SKM-1 (cell line): ENCODE measurements at regions not wholly inside any gene's neighbourhood (a gene's known extent, or its start where the extent isn't known, plus 50 kb on each side); places are given as distances from the start of the nearest gene placed in this dataset.

ENCODE experiments used
- DNase-seq: peaks from one replicate; lab custom pipeline; 2025; ENCODE audit not compliant: unreplicated experiment; lab: John Stamatoyannopoulos, UW

- DNase-seq, result no peak
Observed at GRCh38 chr3:63042833-63043232, 167.6 kb upstream of the CADPS start.

- DNase-seq, result no peak
Observed at GRCh38 chr3:63043631-63044030, 168.4 kb upstream of the CADPS start.

GRCh38 chr3:63046152-63046551, 170.9 kb upstream of the CADPS start:
- no peak for DNase-seq

DNA sequence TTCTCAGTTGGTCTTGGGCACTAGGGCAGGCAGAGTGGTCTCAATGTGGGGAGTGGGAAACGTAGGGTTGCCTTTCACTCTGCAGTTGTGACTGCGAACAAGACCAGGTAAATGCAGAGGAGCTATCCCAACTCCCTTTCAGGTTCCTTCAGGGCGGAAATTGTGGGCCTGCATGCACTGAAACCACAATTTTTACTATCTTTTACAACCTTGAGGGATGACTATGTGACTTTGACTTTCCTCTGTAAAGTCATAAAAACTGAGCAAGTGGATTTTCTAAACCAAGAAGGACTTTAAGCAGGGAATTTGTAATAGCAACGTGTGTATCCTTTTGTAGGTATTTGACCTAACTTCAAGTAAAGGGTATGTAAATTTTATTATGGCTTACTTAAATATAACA, 171.4 kb upstream of the CADPS start:
- DNase-seq, result no peak

- DNase-seq, result no peak
Observed at GRCh38 chr3:63047068-63047467, 171.9 kb upstream of the CADPS start.

DNA sequence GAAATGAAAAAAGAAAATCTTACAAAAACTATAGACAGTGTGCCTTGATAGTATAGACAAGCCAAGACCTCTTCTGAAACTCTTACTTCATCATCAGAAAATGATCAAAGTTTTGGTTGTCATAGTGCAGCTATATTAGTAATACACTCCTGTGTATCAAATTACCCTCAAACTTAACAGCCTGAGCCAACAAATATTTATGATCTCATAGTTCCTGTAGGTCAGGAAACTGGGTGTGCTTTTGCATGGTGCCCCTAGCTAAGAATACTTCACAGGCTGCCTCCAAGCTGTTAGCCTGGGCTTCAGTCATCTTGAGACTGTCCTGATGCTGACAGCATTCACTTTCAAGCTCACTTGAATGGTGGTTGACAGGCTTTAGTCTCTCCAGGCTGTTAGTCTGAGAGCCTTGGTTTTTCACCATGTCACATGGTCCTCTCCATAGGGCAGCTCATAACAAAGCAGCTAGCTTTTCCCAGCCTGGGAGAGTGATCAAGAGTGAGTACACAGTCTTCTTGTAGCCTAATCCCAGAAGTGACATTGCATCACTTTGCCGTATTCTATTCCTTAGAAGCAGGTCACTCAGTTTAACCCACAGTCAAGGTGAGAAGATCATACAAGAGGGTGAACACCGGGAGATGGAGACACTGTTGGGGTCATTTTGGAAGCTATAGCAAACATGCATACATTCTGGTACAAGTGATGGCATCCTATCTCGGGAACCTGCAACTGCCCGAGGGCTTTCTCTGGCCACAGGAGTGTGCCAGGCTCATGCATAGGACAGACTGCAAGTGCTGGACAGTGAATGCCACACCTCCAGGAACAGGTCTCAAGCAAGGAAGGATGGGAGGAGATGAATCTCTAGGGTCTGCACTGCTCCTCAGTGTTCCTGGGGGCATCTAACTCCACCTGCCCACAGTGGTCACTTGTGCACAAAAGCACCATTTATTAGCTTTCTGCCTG, 173.4 kb upstream of the CADPS start:
- no peak for DNase-seq

DNA sequence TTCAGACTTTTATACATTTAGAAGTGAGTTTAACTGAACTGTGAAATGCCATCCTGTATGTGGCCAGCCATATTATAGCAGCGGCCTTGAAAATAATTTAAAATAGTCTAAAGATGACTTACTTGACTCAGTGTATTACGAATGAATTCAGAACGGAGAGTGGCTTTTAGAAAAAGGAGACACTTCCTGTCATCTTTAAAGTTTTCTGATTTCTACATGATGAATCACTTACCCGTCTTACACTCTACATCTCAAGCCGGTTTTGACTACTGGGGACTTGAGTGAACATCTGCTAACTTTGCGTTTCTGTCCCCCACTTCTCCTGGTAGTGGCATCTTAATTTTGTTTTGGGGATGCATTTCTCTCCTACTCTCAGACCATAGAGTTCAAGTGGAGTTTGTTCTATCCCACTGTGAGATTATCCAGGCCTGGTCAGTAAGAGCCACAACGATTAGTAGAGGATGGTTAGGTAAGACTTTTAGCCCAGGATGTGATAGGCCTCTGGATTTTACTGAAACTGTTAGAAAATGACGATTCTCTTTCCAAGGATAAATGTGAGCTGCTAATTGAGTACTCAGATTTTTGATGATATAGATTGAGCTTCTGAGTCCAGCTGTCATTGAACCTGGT, 175.4 kb upstream of the CADPS start:
- DNase-seq, result no peak

GRCh38 chr3:63051920-63052319, 176.7 kb upstream of the CADPS start:
- no peak for DNase-seq

GRCh38 chr3:63056932-63057331, 181.7 kb upstream of the CADPS start:
- DNase-seq, result no peak

- no peak for DNase-seq
Observed at GRCh38 chr3:63060412-63060811, 185.2 kb upstream of the CADPS start.

DNA sequence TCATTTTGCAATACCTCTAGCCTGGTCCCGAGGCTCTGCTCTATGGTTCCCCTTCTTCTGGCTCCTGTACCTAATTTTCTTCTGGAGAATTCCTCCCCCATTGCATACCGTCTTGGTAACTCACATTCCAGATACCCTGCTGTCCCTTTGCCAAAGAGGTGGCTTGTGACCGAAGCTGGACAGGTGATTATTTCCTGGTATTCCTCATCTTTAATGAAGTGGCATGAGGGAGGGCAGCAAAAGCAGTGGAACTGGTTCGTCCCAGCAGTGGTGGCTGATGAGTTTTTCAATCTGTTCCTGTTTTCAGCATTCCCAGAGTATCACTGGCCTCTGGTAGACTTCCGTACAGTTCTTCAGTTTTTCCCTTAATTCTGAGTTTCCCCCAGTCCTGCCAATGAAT, 186.2 kb upstream of the CADPS start:
- no peak for DNase-seq

DNA sequence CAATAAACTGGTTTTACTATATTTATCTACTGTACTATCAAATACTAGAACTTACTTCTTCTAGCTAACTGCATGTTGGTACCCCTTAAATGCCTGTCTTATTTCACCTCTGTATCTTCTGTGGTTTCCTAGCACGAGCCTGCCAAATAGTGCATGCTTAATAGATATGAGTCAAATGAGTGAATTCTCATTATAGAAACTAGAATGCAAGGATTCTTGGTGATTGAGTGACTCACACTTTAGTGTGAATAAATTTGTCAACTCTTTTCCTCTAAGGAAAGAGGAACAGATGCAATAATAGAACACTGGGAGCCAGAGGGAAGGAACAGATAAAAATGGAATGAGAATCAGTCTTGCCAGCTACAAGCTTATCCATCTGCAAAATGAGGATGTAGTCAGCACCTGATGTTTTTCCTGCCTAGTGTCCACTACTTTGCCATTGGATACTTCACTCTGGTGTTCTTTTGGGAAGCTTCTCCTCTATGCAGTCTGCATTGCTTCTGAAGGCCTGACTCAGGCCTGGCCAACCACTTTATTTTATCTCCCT, 189.1 kb upstream of the CADPS start:
- no peak for DNase-seq

GRCh38 chr3:63067999-63068645, 192.9 kb upstream of the CADPS start:
- peak; percentile 0 for DNase-seq

DNA sequence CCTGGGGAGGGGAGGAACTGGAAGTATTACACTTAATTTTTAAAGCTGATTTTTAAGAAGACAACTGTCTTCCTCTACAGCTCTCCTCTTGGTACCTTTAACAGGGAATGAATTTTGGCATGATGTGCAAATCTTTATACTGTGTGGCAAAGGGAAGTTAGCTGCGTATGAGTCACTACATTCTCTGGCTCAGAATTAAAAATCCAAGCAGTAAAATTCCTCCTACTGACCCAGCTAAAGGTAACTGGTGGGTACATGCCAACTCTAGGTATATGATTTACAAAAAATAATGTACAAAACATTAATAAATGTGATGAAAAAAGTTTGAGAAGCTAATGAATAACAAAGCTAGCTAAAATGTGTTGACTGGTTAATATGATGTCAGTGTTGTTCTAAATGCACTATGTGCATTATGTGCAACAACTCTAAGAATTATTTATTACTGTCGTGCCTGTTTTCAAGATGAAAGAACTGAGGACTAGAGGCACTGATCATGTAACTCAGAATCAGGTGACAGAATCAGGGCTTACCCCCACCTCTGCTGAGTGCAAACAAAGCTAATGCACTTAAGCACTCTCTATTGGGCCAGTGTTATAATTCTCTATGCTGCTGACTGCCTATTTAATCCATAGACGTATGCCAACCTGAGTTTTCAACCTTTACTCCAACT, 194.7 kb upstream of the CADPS start:
- DNase-seq, result no peak

GRCh38 chr3:63070476-63070810, 195.2 kb upstream of the CADPS start:
- DNase-seq, result no peak

- no peak for DNase-seq
Observed at GRCh38 chr3:63076357-63076756, 201.1 kb upstream of the CADPS start.

GRCh38 chr3:63086190-63086589, 191.9 kb upstream of the SYNPR start:
- no peak for DNase-seq

DNA sequence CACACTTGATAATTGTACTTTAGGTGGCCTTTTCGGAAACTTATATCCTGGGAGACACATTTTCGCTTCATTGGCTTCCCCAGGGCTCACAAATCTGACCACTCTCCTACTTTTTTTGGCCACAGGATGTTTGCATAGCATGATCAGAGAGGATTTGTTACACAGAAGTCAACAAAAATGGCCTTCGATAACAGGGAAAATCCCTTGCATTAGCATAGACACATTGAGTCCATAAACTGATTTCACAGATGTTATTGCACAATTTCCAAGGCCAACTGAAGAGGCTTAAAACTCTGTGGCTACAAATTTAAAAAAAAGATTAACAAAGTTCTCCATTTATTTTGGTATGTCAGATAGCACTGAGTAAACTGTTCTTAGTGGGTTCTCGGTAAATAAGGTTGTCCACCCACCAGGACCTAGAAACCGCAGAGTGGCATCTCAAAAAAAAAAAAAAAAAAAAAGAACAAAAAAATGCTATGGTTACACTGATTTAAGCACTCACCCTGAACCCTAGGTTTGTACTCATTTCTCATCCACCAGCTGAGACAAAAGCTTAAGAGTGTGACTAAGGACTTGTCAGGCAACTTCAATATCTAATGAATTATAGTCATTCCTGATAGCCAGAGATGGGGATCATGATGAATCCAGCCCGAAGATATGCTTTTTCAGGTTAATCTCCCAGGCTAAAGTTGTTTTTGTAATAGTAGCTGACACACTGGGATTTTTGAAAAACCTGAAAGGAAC, 188.9 kb upstream of the SYNPR start:
- DNase-seq, result no peak

DNA sequence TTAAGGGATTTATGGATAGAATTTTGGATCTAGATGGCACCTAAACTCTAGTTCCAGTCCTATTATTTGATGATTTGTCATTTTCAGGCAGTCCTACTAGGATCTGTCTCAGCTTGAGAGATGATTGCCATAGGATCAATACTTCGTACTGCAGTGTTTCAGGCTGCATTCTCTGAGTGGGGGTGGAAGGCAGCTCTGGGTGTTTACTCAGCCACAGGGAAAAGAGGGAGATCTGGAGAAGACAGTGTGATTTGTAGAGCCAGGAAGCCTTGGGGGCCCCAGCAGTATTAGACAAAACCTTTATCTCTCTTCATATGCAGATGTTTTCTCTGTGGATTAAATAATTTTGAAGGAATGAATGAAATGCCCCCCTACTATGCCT, 188.4 kb upstream of the SYNPR start:
- no peak for DNase-seq

- no peak for DNase-seq
Observed at GRCh38 chr3:63090656-63091055, 187.5 kb upstream of the SYNPR start.

GRCh38 chr3:63092515-63092914, 185.6 kb upstream of the SYNPR start:
- DNase-seq, result no peak
